ENCODE measurements at regions not wholly inside any gene's neighbourhood (a gene's known extent, or its start where the extent isn't known, plus 50 kb on each side); places are given as distances from the start of the nearest gene placed in this dataset.

- no peak for TF ChIP-seq ZNF112 (tag by site-specific recombination; IDR thresholded peaks at IDR 0.05)
- TF ChIP-seq ZNF423 (tag by site-specific recombination; IDR thresholded peaks at IDR 0.05) = no peak
- no peak for TF ChIP-seq ZBTB48 (tag by site-specific recombination; IDR thresholded peaks at IDR 0.05)
- TF ChIP-seq CTCF (tag by site-specific recombination; IDR thresholded peaks at IDR 0.05) = no peak
- TF ChIP-seq ZNF274 (IDR thresholded peaks at IDR 0.05; ENCODE audit: low read length) = no peak
- no peak for TF ChIP-seq ZNF274 (tag by site-specific recombination; IDR thresholded peaks at IDR 0.05; ENCODE audit: borderline replicate concordance)
- no peak for TF ChIP-seq ZNF133 (tag by site-specific recombination; IDR thresholded peaks at IDR 0.05)
- TF ChIP-seq BCL11A (tag by site-specific recombination; IDR thresholded peaks at IDR 0.05; ENCODE audit: low read depth) = no peak
These were observed 387.5 kb downstream of the MTX2 start for GRCh38 chr2:176656776-176657140.
